C4-2B (cell line): ENCODE measurements at regions not wholly inside any gene's neighbourhood (a gene's known extent, or its start where the extent isn't known, plus 50 kb on each side); places are given as distances from the start of the nearest gene placed in this dataset.

ENCODE experiments used
- CTCF ChIP-seq: fragments of 450-650 bp; conservative IDR thresholded peaks from 2 replicates; pipeline ENCODE4 v1.5.1; 2017; ENCODE audit warnings: mild to moderate bottlenecking
- ZFX ChIP-seq: fragments of 450-650 bp; IDR thresholded peaks from 2 replicates; pipeline ENCODE4 v1.6.1; 2017

DNA sequence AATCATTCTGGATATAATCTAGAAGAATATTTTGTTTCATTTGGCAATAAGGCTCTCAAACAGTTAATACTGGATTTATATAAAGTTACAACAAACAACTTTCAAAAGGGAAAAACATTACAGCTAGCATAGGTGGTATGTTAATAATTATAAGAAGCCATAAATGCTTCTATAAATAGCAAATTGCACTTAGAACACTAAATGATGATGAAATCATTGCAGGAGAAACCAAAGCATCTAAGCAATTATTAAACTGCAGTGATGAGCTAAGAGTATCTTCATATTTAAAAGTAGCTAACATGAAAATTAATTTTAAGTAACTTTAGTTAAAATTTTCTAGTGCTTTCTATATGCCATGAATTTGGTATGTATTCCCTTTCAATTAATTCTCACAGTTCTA lies 189.5 kb downstream of the CENPC start:
- TF ChIP-seq CTCF = no peak
- no peak for TF ChIP-seq ZFX
